ENCODE measurements at regions not wholly inside any gene's neighbourhood (a gene's known extent, or its start where the extent isn't known, plus 50 kb on each side); places are given as distances from the start of the nearest gene placed in this dataset.

- TF ChIP-seq CTCF (IDR thresholded peaks at IDR 0.05; ENCODE audit: low read depth, low read length, missing control alignments), result no peak
- no peak overlapping the region for H3K4me3 ChIP-seq (ENCODE audit: low read depth, low read length)
- DNase-seq (ENCODE audit: low read depth), result no peak
These were observed 160.5 kb upstream of the RND3 start for GRCh38 chr2:150647943-150648342.

- DNase-seq (ENCODE audit: low read depth), result no peak
- no peak for TF ChIP-seq CTCF (IDR thresholded peaks at IDR 0.05; ENCODE audit: low read depth, low read length, missing control alignments)
- H3K4me3 ChIP-seq (ENCODE audit: low read depth, low read length), result no peak overlapping the region
These were observed 159.3 kb upstream of the RND3 start for GRCh38 chr2:150646746-150647145.

GRCh38 chr2:150644298-150645067, 157.0 kb upstream of the RND3 start:
- DNase-seq (ENCODE audit: low read depth), result no peak
- H3K4me3 ChIP-seq (ENCODE audit: low read depth, low read length), result no peak overlapping the region

GRCh38 chr2:150643114-150643725, 155.8 kb upstream of the RND3 start:
- no peak for DNase-seq (ENCODE audit: low read depth)
- no peak overlapping the region for H3K4me3 ChIP-seq (ENCODE audit: low read depth, low read length)
- TF ChIP-seq CTCF (IDR thresholded peaks at IDR 0.05; ENCODE audit: low read depth, low read length, missing control alignments), result no peak

More at GRCh38 chr2:150644298-150645067, 157.0 kb upstream of the RND3 start:
- no peak for TF ChIP-seq CTCF (IDR thresholded peaks at IDR 0.05; ENCODE audit: low read depth, low read length, missing control alignments)

GRCh38 chr2:150640039-150640438, 152.6 kb upstream of the RND3 start:
- no peak for DNase-seq (ENCODE audit: low read depth)
- TF ChIP-seq CTCF (IDR thresholded peaks at IDR 0.05; ENCODE audit: low read depth, low read length, missing control alignments), result no peak
- H3K4me3 ChIP-seq (ENCODE audit: low read depth, low read length), result no peak overlapping the region

- no peak for TF ChIP-seq CTCF (IDR thresholded peaks at IDR 0.05; ENCODE audit: low read depth, low read length, missing control alignments)
- H3K4me3 ChIP-seq (ENCODE audit: low read depth, low read length), result no peak overlapping the region
- no peak for DNase-seq (ENCODE audit: low read depth)
These were observed 151.9 kb upstream of the RND3 start for GRCh38 chr2:150639383-150639782.

All from GM12864 (cell line).